ENCODE measurements at regions not wholly inside any gene's neighbourhood (a gene's known extent, or its start where the extent isn't known, plus 50 kb on each side); places are given as distances from the start of the nearest gene placed in this dataset.

DNA sequence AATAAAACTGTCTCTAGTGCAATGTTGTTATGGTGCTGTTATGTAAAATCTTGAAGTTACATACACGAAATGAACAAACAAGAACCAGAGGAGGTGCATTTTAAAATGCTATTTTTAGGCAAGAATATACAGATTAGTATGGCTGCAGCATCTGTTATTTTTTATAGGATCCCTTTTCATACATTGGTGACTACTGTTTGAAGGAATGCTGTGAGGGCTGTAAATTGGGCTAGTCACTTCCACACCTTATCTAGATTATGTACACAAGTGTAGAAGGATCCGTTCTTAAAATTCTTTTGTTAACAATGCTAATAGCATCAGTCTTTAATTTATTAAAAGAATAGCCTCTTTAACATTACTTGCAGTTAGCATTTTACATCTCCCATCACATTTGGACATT is 284.3 kb upstream of the MDGA2 start:
- TF ChIP-seq, protein P1, sequence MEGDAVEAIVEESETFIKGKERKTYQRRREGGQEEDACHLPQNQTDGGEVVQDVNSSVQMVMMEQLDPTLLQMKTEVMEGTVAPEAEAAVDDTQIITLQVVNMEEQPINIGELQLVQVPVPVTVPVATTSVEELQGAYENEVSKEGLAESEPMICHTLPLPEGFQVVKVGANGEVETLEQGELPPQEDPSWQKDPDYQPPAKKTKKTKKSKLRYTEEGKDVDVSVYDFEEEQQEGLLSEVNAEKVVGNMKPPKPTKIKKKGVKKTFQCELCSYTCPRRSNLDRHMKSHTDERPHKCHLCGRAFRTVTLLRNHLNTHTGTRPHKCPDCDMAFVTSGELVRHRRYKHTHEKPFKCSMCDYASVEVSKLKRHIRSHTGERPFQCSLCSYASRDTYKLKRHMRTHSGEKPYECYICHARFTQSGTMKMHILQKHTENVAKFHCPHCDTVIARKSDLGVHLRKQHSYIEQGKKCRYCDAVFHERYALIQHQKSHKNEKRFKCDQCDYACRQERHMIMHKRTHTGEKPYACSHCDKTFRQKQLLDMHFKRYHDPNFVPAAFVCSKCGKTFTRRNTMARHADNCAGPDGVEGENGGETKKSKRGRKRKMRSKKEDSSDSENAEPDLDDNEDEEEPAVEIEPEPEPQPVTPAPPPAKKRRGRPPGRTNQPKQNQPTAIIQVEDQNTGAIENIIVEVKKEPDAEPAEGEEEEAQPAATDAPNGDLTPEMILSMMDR (IDR thresholded peaks at IDR 0.05; ENCODE audit: low read depth, low read length, poor library complexity, severe bottlenecking), result no peak
- no peak for TF ChIP-seq EZH2phosphoT487 (IDR thresholded peaks at IDR 0.05; ENCODE audit: borderline replicate concordance, low read length)
